Mesodermal cell (in vitro differentiated cells): ENCODE measurements at regions not wholly inside any gene's neighbourhood (a gene's known extent, or its start where the extent isn't known, plus 50 kb on each side); places are given as distances from the start of the nearest gene placed in this dataset.

ENCODE experiments used
- H3K27ac ChIP-seq: 2 replicates; pipeline ENCODE4 v1.7.0; 2013; ENCODE audit warnings: mild to moderate bottlenecking, low read depth, low read length, moderate library complexity; ENCODE audit not compliant: severe bottlenecking
- H3K36me3 ChIP-seq: 2 replicates; pipeline ENCODE4 v1.7.1; 2013; ENCODE audit warnings: mild to moderate bottlenecking, low read length, moderate library complexity; ENCODE audit not compliant: control insufficient read depth, insufficient read depth
- H3K4me1 ChIP-seq: one replicate; pipeline ENCODE4 v1.7.1; 2013; ENCODE audit warnings: mild to moderate bottlenecking, low read length; ENCODE audit not compliant: insufficient read depth, control insufficient read depth, poor library complexity, severe bottlenecking
- H3K4me3 ChIP-seq: 2 replicates; pipeline ENCODE4 v1.7.0; 2013; ENCODE audit warnings: low read length, control low read depth, mild to moderate bottlenecking; ENCODE audit not compliant: insufficient read depth, poor library complexity, severe bottlenecking; ENCODE audit errors: extremely low read depth
- H3K9me3 ChIP-seq: 2 replicates; pipeline ENCODE4 v1.7.1; 2013; ENCODE audit warnings: mild to moderate bottlenecking, low read length, moderate library complexity; ENCODE audit not compliant: control insufficient read depth
- WGBS, 2 experiments: methylation state at CpG; one replicate each; pipeline ENCODE4 v1.1.5; 2013; ENCODE audit warnings: missing lambda C conversion rate in 2 of 2; ENCODE audit not compliant: insufficient coverage in 2 of 2; 5-methylcytosine and 5-hydroxymethylcytosine counted together

DNA sequence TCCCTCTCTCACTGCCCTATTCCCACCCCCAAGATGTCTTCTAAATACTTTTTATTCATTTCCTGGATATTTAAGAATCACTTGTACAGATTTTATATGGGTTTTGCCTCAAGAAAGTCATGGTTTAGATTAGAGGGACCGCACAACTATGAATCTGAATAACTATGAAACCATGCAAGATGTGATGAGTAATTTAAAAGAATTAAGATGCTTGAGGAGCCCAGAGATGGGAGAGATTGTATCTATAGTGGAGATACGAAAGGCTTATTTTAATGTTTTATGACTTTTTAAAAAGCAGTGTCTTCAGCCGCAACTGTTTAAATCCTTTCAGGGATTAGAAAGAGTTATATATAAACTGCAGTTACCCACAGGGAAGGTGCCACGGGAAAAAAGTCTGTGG lies 324.1 kb downstream of the LPIN1 start:
- H3K36me3 ChIP-seq: no peaks in the 10 kb centered on the region
- H3K4me1 ChIP-seq: no peaks in the 10 kb centered on the region
- H3K9me3 ChIP-seq: no peaks in the 10 kb centered on the region
- WGBS, 2 experiments: 93 to 100% methylated on average over 2 to 3 of the region's 4 CpGs
- H3K27ac ChIP-seq: no peak overlapping the region
- H3K4me3 ChIP-seq: no peak overlapping the region

DNA sequence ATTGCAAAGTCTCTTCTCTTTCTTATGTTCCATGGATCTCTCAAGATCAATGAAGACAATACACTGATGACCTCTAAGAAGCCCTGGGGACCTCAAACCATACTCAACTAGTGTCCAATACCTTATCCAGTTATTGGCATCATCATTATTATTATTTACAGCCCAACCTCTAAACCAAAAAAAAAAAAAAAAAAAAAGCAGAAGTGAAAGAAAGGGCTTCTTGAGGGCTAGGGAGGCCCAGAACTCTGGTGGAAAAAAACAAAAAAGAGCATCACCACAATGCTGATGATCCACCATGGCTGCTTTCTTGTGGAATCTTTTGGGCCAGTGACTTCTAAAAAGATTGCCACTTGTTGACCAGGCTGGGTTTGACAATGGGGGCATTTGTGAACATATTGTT lies 324.9 kb downstream of the LPIN1 start:
- no peak overlapping the region for H3K4me3 ChIP-seq
- H3K27ac ChIP-seq: no peak overlapping the region
- no peaks in the 10 kb centered on the region for H3K9me3 ChIP-seq

DNA sequence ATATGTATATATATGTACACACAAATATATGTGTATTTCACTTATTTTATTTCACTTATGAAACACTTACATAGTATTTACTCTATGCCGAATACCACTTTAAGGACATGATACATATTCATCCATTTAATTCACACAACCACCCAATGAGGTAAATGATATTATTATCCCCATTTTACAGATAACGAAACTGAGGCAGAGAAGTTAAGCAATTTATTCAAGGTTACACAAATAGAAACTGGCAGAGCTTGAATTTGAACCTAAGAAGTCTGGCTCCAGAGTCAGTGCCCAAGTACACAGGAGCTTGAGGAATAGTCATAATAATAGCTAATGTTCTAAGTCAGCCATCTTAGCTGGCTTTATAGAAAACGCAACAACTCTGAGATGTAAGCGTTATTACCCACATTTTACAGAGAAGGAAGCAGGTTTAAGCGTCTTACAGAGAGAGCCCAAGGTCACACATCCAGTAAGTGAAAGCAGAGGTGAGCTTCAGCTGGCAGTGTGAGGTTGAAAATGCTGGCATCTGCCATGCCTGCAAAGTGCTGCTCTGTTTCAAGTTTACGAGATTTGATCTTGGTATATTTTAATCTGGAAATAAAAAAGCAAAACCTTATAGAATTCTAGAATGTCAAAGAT lies 326.9 kb downstream of the LPIN1 start:
- Histone ChIP-seq H3K27ac (no peak overlapping the region), H3K9me3 (no peaks in the 10 kb centered on the region), H3K4me3 (no peak overlapping the region), H3K36me3 (no peaks in the 10 kb centered on the region), H3K4me1 (no peaks in the 10 kb centered on the region)
- 67 to 96% methylated on average over 1 to 2 of the region's 6 CpGs for WGBS, 2 experiments

More for the DNA sequence above, 324.9 kb downstream of the LPIN1 start:
- Histone ChIP-seq H3K36me3 (no peaks in the 10 kb centered on the region), H3K4me1 (no peaks in the 10 kb centered on the region)

DNA sequence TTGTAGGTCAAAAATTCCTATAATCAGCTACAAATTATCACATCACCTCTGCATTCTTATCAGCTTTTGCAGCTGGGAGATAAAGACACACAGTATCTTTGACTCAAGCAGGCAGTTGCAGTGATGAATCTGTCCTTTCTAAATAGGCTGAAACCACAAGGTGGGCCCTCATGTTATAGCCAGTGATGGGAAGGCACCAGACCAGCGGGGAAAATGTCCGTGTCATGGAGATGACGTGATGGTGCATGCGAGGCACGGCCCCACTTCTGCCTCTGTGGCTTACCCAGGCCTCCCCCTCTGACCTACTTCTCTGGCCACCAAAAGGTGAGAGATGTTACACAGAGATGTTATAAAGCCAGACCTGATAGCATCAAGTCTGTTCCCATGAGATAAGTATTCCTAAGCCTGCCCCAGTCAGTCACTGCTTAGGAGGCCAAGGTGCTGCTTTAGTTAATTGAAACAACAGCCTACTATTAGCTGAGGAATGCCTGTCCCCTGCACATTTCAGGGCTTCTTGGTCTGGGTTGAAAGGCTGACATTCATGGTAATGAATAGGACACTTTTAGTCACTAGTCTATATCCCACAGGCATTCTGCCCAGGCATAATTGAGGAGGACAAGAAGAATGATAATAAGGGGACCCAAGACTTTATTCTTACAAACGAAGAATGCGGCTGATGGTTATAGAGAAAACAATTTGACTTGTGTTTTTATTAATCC lies 327.9 kb downstream of the LPIN1 start:
- WGBS, 2 experiments: 33 to 67% methylated on average over 2 to 7 of the region's 7 CpGs
- H3K27ac ChIP-seq: no peak overlapping the region
- H3K9me3 ChIP-seq: no peaks in the 10 kb centered on the region
- no peak overlapping the region for H3K4me3 ChIP-seq
- H3K4me1 ChIP-seq: no peaks in the 10 kb centered on the region
- H3K36me3 ChIP-seq: no peaks in the 10 kb centered on the region

DNA sequence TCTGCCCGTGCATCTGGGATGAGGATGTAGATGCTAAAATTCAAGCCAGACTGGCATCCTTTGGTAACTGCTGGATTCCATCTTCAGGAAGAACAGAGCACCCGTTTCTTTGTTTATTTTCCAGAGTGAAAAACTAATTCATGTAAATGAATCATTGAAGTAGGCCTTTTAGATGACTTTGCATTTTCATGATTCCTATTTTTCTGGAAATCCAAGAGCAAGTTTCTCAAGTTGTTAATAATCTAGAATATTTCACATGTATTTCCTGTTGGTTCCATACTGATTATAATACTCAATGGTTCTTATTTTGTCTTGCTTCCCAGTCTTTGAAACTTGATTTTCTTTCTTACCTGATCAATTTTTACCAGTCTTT lies 328.4 kb downstream of the LPIN1 start:
- Histone ChIP-seq H3K4me3 (no peak overlapping the region), H3K27ac (no peak overlapping the region), H3K9me3 (no peaks in the 10 kb centered on the region), H3K4me1 (no peaks in the 10 kb centered on the region), H3K36me3 (no peaks in the 10 kb centered on the region)
- WGBS, 2 experiments: 83 to 91% methylated on average over 2 of the region's 2 CpGs

DNA sequence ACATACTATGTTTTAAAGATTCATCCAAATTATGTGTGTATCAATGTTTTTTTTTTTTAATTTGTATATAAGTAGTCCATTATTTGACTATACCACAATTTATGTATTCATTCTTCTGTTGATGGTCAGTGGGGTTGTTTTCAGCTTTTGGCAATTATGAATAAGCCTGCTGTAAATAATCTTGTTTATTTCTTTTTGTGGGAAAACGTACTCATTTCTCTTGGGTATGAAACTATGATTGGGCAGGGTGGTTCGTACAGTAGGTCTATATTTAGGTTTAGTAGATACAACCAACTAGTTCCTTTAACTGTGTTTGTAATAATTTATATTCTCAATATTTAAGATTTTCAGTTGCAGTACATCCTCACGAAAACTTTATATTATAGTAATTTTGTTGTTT lies 329.2 kb downstream of the LPIN1 start:
- no peak overlapping the region for H3K4me3 ChIP-seq
- no peaks in the 10 kb centered on the region for H3K9me3 ChIP-seq
- no peaks in the 10 kb centered on the region for H3K4me1 ChIP-seq
- no peak overlapping the region for H3K27ac ChIP-seq
- WGBS, 2 experiments: no CpG with 5 or more reads among the region's 3 CpGs
- no peaks in the 10 kb centered on the region for H3K36me3 ChIP-seq

DNA sequence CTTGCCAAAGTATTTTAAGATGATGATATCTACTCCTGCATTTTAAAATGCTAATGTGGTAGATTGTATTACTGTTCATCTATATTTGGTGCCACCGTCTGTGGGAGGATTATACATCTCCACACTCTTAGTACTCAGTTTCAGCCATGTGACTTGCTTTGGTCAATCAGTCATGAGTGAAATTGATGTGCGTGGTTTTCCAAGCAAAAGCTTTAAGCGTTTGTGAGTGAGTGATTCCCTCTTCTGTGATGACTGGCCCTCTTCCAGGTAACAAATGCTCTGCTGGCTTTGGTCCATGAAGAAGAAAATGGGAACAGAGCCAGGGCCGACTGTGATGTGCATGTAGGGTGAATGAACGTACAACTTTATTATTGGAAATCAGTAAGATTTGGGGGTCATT lies 330.4 kb downstream of the LPIN1 start:
- no peaks in the 10 kb centered on the region for H3K36me3 ChIP-seq
- no peaks in the 10 kb centered on the region for H3K4me1 ChIP-seq
- H3K9me3 ChIP-seq: no peaks in the 10 kb centered on the region
- no peak overlapping the region for H3K4me3 ChIP-seq
- 93 to 100% methylated on average over 4 of the region's 5 CpGs for WGBS, 2 experiments
- no peak overlapping the region for H3K27ac ChIP-seq

DNA sequence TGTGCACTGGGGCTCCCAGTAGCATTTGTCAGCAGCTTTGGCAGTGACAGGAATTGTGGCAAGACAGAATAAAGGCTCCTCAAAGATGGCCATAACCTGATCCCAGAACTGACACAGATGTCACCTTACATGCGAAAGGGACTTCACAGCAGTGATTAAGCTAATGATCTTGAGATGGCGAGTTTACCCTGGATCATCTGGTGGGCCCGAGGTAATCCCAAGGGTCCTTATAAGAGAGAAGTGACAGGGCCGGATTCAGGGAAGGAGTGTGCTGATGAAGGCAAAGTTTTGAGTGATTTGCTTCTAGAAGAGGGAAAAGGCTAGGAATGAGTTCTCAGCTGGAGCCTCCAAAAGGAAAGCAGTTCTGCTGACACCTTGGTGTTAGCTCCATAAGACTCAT lies 333.9 kb downstream of the LPIN1 start:
- no peaks in the 10 kb centered on the region for H3K36me3 ChIP-seq
- no peaks in the 10 kb centered on the region for H3K9me3 ChIP-seq
- 94% methylated on average over 4 of the region's 4 CpGs for WGBS, 2 experiments
- no peak overlapping the region for H3K4me3 ChIP-seq
- no peaks in the 10 kb centered on the region for H3K4me1 ChIP-seq
- no peak overlapping the region for H3K27ac ChIP-seq

DNA sequence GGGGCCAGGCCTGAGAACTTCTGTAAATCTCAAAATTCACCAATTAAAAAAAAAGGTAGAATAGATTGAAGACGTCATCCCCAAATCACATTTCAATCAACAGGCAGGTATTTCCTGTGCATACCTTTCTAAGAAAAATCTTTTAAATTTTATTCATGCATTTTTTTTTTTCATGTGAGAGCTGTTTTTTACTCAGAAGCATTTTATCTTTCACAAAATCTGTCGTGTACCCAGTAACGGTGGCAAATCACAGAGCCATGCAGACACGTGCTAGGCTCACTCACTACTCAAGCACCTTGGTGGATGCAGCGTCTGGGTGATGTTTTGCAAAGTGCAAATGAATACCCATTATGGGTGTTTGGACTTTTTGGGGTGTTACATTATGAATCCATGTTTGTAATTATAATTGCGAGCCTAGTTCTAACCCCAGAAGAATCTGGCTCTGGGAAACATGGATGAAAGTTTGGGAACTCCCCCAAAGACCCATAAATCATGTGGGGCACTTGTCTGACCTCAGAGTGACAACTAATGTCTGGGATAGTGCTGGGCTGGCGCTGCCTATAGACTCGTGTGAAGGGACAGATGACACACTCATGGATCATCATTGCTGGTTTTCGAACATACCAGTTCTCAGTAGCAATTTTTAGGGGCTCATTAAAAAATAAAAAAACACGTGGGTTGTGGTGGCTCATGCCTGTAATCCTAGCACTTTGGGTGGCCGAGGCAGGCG lies 335.2 kb downstream of the LPIN1 start:
- Histone ChIP-seq H3K4me3 (no peak overlapping the region), H3K9me3 (no peaks in the 10 kb centered on the region), H3K27ac (no peak overlapping the region), H3K4me1 (no peaks in the 10 kb centered on the region), H3K36me3 (no peaks in the 10 kb centered on the region)
- WGBS, 2 experiments: 88 to 89% methylated on average over 8 to 9 of the region's 12 CpGs

DNA sequence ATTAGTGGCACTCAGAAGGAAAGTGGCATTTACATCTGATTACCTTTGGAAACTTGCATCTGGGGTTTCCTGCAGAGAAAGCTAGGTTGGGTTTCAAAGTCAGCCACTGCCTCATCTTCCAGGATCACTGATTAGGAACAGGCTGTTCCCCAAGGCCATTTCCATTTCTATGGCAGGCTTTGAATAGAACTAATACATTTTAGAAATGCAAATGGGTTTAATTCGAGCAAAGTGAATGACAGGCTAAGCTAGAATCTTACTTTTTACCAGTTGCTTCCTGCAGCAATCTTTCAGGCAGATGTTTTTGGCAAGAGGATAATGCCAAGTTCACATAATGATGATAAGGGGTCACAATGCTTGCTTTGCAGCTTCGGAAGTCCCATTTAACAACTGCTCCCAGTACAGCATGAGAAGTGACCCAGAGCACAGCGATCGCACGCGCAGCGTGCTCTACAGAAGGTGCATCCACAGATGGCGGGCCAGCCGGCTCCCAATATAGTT lies 336.7 kb downstream of the LPIN1 start:
- Histone ChIP-seq H3K27ac (no peak overlapping the region), H3K36me3 (no peaks in the 10 kb centered on the region), H3K9me3 (no peaks in the 10 kb centered on the region), H3K4me3 (no peak overlapping the region), H3K4me1 (no peaks in the 10 kb centered on the region)
- WGBS, 2 experiments: 13 to 17% methylated on average over 1 to 4 of the region's 9 CpGs
